Spleen (tissue), 11 donors: ENCODE measurements at regions not wholly inside any gene's neighbourhood (a gene's known extent, or its start where the extent isn't known, plus 50 kb on each side); places are given as distances from the start of the nearest gene placed in this dataset.

Source experiments
- DNase-seq: peaks from one replicate; pipeline ENCODE4 v3.0.0-alpha.2; 2020
- H3K27ac ChIP-seq, 8 donors: fragments of 200-600 bp; sonication (generic) in 7 of 8; 1 replicate in 4 of 8; 2 replicates in 4 of 8; pipeline versions ENCODE4 v1.5.0 to v1.8.0; 2016 to 2021; ENCODE audit warnings: inconsistent platforms in 4 of 8, mild to moderate bottlenecking in 4 of 8, moderate library complexity in 1 of 8
- H3K27me3 ChIP-seq, 7 donors: fragments of 200-600 bp; sonication (generic) in 6 of 7; replicated peaks in 1 of 7; 1 replicate in 4 of 7; 2 replicates in 3 of 7; pipeline versions ENCODE4 v1.5.0 to v1.8.0; 2016 to 2021; ENCODE audit warnings: inconsistent platforms in 3 of 7, mild to moderate bottlenecking in 1 of 7
- H3K36me3 ChIP-seq, 6 donors: fragments of 200-600 bp; sonication (generic) in 5 of 6; 1 replicate in 4 of 6; 2 replicates in 2 of 6; pipeline versions ENCODE4 v1.5.0 to v1.8.0; 2016 to 2021; ENCODE audit warnings: inconsistent platforms in 2 of 6
- H3K4me1 ChIP-seq, 6 donors: fragments of 200-600 bp; sonication (generic) in 5 of 6; 1 replicate in 3 of 6; 2 replicates in 3 of 6; pipeline versions ENCODE4 v1.5.0 to v1.8.0; 2016 to 2021; ENCODE audit warnings: inconsistent platforms in 3 of 6
- H3K4me3 ChIP-seq, 8 donors: fragments of 200-600 bp; sonication (generic) in 7 of 8; 1 replicate in 4 of 8; 2 replicates in 4 of 8; pipeline versions ENCODE4 v1.5.0 to v1.8.0; 2016 to 2021; ENCODE audit warnings: inconsistent platforms in 4 of 8, mild to moderate bottlenecking in 4 of 8, moderate library complexity in 2 of 8
- H3K9me3 ChIP-seq, 8 donors: fragments of 200-600 bp; sonication (generic) in 7 of 8; 1 replicate in 4 of 8; 2 replicates in 4 of 8; pipeline versions ENCODE4 v1.5.0 to v1.8.0; 2016 to 2021; ENCODE audit warnings: inconsistent platforms in 4 of 8
- POLR2A ChIP-seq, 3 donors: fragments of 450-650 bp; IDR thresholded peaks; one replicate each; pipeline ENCODE4 v1.5.1; 2017; ENCODE audit warnings: antibody characterized with exemption in 3 of 3, mild to moderate bottlenecking in 1 of 3
- POLR2AphosphoS5 ChIP-seq, 3 donors: sonication (generic); formaldehyde crosslinking; IDR thresholded peaks; one replicate each; pipeline ENCODE4 v1.5.1; 2017; ENCODE audit warnings: antibody characterized with exemption in 3 of 3
- WGBS, 5 donors: extraction: QIAGEN DNeasy Blood & Tissue Kit in 3 of 5; methylation state at CpG; one replicate each; pipeline versions ENCODE4 v1.1.5 to v1.1.7; 2013 to 2018; 5-methylcytosine and 5-hydroxymethylcytosine counted together
- intact Hi-C: fragments of 100-400 bp; cut with DNase I; formaldehyde crosslinking; loops from one replicate; pipeline ENCODE4 v1.15.0; 2023; ENCODE audit warnings: low total_unique reads
- TF ChIP-seq, protein P1 (sequence below), 11 experiments: fragments of 200-600 bp in 7 of 11; fragments of 450-650 bp in 4 of 11; sonication (generic) in 4 of 11; IDR thresholded peaks in 8 of 11; conservative IDR thresholded peaks in 3 of 11; 1 replicate in 7 of 11; 2 replicates in 4 of 11; pipeline versions ENCODE4 v1.4.0 to v1.8.0; 2016 to 2021; ENCODE audit warnings: antibody characterized with exemption in 11 of 11, inconsistent platforms in 4 of 11, mild to moderate bottlenecking in 1 of 11
- donor health status: healthy with polysubstance abuse.
- donor health status: DM: no; HTN: no; CAD: no; lungs with moderate emphysema.
- donor health status: DM: no; HTN: no; CAD: no.
- donor health status: Bipolar disorder and iron deficiency.
- donor health status: healthy.
- donor health status: DM: no; HTN: no; CAD: no.
- donor health status: DM: yes; HTN: yes; CAD: no.

DNA sequence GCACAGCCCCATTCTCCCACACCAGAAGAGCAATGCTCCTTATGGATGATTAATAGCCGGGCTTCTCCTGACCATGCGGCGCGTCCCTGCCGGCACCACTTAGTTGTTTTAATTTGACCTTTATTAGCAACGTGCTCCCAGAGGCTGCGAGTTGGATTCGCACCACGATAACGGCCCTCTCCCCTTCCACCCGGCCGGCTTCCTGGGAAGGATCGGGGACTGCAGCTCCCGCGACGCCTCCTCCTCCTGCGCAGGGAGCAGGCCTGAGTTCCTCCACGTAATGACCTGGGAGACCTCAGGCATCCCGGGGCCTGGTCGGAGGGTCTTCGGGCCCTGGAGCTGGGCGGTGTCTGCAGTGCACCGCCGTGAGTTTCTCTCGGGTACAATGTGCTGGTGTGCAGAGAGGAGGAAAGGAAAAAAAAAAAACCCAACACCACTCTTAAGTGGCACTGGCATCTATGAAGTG, 243.3 kb upstream of the TOPAZ1 start:
- peak overlapping the region in 4 of 8 donors; percentile 28 to 36 (median 34) for H3K27ac ChIP-seq
- no peaks in the 10 kb centered on the region for H3K36me3 ChIP-seq
- TF ChIP-seq POLR2AphosphoS5 (IDR thresholded peaks at IDR 0.05) = no peak
- no peak for TF ChIP-seq POLR2A (IDR thresholded peaks at IDR 0.05)
- TF ChIP-seq, protein P1, sequence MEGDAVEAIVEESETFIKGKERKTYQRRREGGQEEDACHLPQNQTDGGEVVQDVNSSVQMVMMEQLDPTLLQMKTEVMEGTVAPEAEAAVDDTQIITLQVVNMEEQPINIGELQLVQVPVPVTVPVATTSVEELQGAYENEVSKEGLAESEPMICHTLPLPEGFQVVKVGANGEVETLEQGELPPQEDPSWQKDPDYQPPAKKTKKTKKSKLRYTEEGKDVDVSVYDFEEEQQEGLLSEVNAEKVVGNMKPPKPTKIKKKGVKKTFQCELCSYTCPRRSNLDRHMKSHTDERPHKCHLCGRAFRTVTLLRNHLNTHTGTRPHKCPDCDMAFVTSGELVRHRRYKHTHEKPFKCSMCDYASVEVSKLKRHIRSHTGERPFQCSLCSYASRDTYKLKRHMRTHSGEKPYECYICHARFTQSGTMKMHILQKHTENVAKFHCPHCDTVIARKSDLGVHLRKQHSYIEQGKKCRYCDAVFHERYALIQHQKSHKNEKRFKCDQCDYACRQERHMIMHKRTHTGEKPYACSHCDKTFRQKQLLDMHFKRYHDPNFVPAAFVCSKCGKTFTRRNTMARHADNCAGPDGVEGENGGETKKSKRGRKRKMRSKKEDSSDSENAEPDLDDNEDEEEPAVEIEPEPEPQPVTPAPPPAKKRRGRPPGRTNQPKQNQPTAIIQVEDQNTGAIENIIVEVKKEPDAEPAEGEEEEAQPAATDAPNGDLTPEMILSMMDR (IDR thresholded peaks at IDR 0.05 in 8 of 11, conservative IDR thresholded peaks at IDR 0.05 in 3 of 11) = no peak
- 0 to 2% (median 2%) methylated on average over 23 to 25 of the region's 25 CpGs for WGBS, 5 donors
- intact Hi-C loops = no loop called here
- no peaks in the 10 kb centered on the region for H3K9me3 ChIP-seq
- DNase-seq = no peak
- peaks cover 38 to 55% (median 52%) of the 10 kb centered on the region in 6 donors for H3K4me1 ChIP-seq
- peaks cover 14 to 99% (median 92%) of the 10 kb centered on the region in 7 donors for H3K27me3 ChIP-seq
- H3K4me3 ChIP-seq = peak overlapping the region; percentile 39 to 72 (median 51)

DNA sequence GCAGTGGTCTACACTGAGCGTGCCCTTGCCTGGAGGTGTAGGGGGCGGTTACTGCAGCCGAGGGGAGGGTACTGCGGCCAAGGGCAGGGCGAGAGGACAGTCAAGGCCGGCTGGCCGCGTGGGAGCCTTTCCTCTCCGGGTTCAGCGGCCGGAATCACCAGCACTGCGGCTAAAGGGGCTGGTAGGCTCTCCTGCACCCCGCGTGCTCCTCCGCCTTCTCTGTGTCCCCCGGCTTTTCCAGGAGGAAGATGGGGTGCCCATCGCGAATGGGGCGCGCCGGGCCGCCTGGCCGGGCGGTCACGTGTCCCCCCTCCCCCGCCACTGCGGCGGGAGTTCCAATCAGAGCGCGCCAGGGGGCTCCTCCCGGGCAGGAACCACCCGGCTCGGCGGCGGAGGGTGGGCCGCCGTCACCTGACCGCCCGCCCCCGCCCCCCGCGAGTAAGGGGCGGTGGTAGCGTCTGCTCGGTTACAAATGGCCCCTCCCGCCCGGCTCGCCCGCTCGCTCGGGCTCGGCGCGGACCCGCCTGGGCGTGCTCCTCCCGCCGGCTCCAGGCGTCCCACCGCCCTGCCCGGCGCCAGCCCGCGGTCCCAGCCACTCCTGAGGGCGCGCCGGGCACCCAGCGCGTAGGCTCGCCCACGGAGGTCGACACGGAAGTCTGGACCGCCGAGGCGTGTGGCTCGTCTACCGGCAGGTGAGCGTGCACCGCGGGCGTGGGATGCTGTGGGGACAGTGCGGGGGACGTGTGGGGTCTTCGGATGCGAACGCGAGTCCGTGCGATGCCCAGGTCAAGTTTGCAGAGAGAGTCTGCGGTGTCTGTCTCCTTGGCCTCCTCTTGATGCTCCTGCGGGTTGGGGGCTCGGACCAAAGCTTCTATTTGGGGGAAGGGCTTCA, 242.6 kb upstream of the TOPAZ1 start:
- intact Hi-C loops = no loop called here
- H3K9me3 ChIP-seq = no peaks in the 10 kb centered on the region
- H3K4me3 ChIP-seq = peak overlapping the region; percentile 39 to 72 (median 51)
- WGBS, 5 donors = 2 to 8% (median 5%) methylated on average over 24 to 93 of the region's 93 CpGs
- peak overlapping the region in 4 of 8 donors; percentile 28 to 60 (median 35) for H3K27ac ChIP-seq
- DNase-seq = peak; percentile 82
- peaks cover 14 to 99% (median 85%) of the 10 kb centered on the region in 7 donors for H3K27me3 ChIP-seq
- TF ChIP-seq, protein P1 (IDR thresholded peaks at IDR 0.05 in 8 of 11, conservative IDR thresholded peaks at IDR 0.05 in 3 of 11) = no peak
- TF ChIP-seq POLR2AphosphoS5 (IDR thresholded peaks at IDR 0.05) = peak; percentile 35 to 67 (median 48)
- no peaks in the 10 kb centered on the region for H3K36me3 ChIP-seq
- H3K4me1 ChIP-seq = peaks cover 38 to 55% (median 52%) of the 10 kb centered on the region in 6 donors

DNA sequence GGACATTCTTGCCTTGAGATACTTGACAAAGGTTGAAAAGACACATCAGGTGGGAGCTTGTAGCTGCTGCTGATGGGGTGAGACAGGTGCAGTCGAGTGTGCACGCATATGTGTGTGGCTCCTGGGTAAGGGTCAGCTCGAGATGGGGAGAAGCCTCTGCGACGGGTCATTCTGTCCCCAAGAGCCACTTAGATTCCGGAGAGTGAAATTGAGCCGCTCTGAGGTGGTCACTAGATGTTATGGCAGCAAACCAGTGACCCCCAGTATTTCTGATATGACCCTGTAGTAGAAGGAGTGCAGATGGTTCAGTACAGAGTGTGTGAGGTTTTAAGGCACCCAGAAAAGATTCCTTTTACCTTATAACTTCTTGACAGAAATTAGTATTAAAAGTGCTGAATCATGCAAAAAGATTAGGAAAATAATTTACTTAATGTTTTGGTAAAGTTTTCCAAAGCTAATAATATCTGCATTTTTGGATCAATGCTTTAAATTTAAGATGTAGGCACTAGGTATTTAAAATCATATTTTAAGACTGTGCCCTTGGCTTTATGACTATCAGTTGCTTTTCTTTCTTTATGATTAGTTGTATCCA, 241.9 kb upstream of the TOPAZ1 start:
- intact Hi-C loops = no loop called here
- Histone ChIP-seq H3K27me3 (peaks cover 11 to 99% (median 78%) of the 10 kb centered on the region in 7 donors), H3K36me3 (no peaks in the 10 kb centered on the region), H3K9me3 (no peaks in the 10 kb centered on the region), H3K4me1 (peaks cover 35 to 51% (median 48%) of the 10 kb centered on the region in 6 donors), H3K27ac (no peak overlapping the region), H3K4me3 (peak overlapping the region; percentile 39 to 72 (median 51))
- TF ChIP-seq, protein P1 (IDR thresholded peaks at IDR 0.05 in 8 of 11, conservative IDR thresholded peaks at IDR 0.05 in 3 of 11) = no peak
- TF ChIP-seq POLR2AphosphoS5 (IDR thresholded peaks at IDR 0.05) = no peak
- TF ChIP-seq POLR2A (IDR thresholded peaks at IDR 0.05) = no peak
- WGBS, 5 donors = 59 to 72% (median 70%) methylated on average over 7 of the region's 7 CpGs
- DNase-seq = no peak

DNA sequence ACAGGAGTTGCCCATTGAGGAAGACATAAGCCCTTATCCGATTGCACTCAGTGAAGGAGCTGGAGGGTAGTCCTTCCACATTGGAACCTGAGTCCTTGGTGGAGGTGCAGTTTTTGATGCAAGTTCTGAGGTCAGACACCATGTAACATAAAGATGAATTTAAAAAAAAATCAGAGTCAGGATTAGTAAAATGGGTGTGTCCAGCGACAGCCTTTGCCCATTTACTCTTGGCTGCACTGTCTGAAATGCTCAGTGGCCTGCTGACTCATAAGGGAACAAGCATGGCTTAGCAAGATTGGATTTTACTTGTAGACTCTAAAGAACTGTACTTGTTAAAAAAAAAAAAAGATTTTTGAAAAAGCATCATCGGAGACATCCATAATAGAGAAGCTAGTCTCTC, 241.1 kb upstream of the TOPAZ1 start:
- intact Hi-C loops = no loop called here
- Histone ChIP-seq H3K4me1 (peaks cover 28 to 44% (median 40%) of the 10 kb centered on the region in 6 donors), H3K36me3 (no peaks in the 10 kb centered on the region), H3K27ac (no peak overlapping the region), H3K27me3 (peaks cover 7 to 99% (median 74%) of the 10 kb centered on the region in 7 donors), H3K4me3 (no peak overlapping the region), H3K9me3 (no peaks in the 10 kb centered on the region)
- WGBS, 5 donors = 80 to 88% (median 84%) methylated on average over 3 of the region's 3 CpGs
- TF ChIP-seq, protein P1 (IDR thresholded peaks at IDR 0.05 in 8 of 11, conservative IDR thresholded peaks at IDR 0.05 in 3 of 11) = no peak
- no peak for TF ChIP-seq POLR2AphosphoS5 (IDR thresholded peaks at IDR 0.05)
- no peak for DNase-seq
